Type B pancreatic cell (in vitro differentiated cells): ENCODE measurements at regions not wholly inside any gene's neighbourhood (a gene's known extent, or its start where the extent isn't known, plus 50 kb on each side); places are given as distances from the start of the nearest gene placed in this dataset.

ENCODE experiments used
- DNase-seq: peaks from one replicate; pipeline ENCODE4 v3.0.0; 2021; ENCODE audit warnings: mixed read lengths; ENCODE audit not compliant: unreplicated experiment; ENCODE audit errors: extremely low spot score
- H3K27ac Mint-ChIP-seq: 2 replicates; pipeline ENCODE4 v1.8.0; 2021; ENCODE audit warnings: mild to moderate bottlenecking, mixed read lengths
- H3K27me3 Mint-ChIP-seq: 2 replicates; pipeline ENCODE4 v1.8.0; 2021; ENCODE audit warnings: mixed read lengths
- H3K36me3 Mint-ChIP-seq: 2 replicates; pipeline ENCODE4 v1.8.0; 2021; ENCODE audit warnings: mixed read lengths
- H3K4me1 Mint-ChIP-seq: one replicate; pipeline ENCODE4 v1.8.0; 2021; ENCODE audit warnings: mixed read lengths; ENCODE audit not compliant: unreplicated experiment
- H3K4me3 Mint-ChIP-seq: 2 replicates; pipeline ENCODE4 v1.8.0; 2021; ENCODE audit warnings: mild to moderate bottlenecking, mixed read lengths
- H3K9me3 Mint-ChIP-seq: 2 replicates; pipeline ENCODE4 v1.8.0; 2021; ENCODE audit warnings: mixed read lengths
- TF ChIP-seq, protein P1 (sequence below): fragments of 200-600 bp; sonication (generic); conservative IDR thresholded peaks from 2 replicates; pipeline ENCODE4 v1.5.0; 2021; ENCODE audit warnings: antibody characterized with exemption, mild to moderate bottlenecking

DNA sequence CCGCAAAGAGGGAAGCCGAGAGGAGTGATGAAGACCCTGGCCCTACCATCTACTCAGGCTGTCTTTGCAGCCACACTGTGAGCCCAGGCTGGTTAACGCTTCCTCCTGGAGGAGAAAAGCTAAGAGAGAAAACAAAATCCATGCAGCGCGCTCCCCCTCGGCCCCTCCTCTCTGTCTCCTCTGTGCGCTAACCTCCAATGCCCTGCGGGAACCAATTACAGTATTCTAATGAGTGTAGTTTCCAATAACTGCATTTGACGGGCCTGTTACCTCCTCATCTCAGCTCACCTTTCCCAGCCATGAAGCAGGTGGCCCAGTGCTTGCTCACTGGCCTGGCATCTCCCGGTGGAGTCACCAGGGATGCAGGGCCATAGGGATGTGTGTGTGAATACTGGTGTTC, 565.5 kb downstream of the EBF1 start:
- Mint-ChIP-seq H3K27me3 (peaks cover 34% of the 10 kb centered on the region), H3K4me1 (peaks cover 19% of the 10 kb centered on the region), H3K27ac (no peak overlapping the region), H3K9me3 (peaks cover 3% of the 10 kb centered on the region), H3K36me3 (no peaks in the 10 kb centered on the region), H3K4me3 (no peak overlapping the region)
- DNase-seq, result no peak
- TF ChIP-seq, protein P1, sequence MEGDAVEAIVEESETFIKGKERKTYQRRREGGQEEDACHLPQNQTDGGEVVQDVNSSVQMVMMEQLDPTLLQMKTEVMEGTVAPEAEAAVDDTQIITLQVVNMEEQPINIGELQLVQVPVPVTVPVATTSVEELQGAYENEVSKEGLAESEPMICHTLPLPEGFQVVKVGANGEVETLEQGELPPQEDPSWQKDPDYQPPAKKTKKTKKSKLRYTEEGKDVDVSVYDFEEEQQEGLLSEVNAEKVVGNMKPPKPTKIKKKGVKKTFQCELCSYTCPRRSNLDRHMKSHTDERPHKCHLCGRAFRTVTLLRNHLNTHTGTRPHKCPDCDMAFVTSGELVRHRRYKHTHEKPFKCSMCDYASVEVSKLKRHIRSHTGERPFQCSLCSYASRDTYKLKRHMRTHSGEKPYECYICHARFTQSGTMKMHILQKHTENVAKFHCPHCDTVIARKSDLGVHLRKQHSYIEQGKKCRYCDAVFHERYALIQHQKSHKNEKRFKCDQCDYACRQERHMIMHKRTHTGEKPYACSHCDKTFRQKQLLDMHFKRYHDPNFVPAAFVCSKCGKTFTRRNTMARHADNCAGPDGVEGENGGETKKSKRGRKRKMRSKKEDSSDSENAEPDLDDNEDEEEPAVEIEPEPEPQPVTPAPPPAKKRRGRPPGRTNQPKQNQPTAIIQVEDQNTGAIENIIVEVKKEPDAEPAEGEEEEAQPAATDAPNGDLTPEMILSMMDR, result no peak

DNA sequence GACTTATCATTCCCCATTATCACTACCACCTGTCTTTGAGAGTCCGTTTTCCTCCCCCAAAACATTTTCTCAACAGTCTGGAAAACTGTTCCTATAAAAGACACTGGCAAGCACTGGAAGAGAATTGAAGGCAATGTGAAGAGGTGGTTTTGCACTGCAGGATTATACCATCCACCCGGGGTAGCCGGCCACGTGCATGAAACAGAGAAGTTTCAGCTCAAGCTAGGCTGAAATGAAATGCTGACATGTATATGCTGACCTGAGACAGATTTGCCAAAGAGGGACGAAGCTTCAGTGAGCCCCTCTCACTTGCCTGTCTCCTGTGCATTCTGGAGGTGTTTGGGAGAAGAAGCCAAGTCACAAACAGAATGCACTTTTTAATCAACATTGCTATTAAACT, 567.0 kb downstream of the EBF1 start:
- Mint-ChIP-seq H3K27me3 (peaks cover 32% of the 10 kb centered on the region), H3K4me1 (peaks cover 17% of the 10 kb centered on the region), H3K27ac (no peak overlapping the region), H3K36me3 (no peaks in the 10 kb centered on the region), H3K4me3 (no peak overlapping the region), H3K9me3 (peaks cover 3% of the 10 kb centered on the region)
- DNase-seq, result no peak
- TF ChIP-seq, protein P1, result no peak

DNA sequence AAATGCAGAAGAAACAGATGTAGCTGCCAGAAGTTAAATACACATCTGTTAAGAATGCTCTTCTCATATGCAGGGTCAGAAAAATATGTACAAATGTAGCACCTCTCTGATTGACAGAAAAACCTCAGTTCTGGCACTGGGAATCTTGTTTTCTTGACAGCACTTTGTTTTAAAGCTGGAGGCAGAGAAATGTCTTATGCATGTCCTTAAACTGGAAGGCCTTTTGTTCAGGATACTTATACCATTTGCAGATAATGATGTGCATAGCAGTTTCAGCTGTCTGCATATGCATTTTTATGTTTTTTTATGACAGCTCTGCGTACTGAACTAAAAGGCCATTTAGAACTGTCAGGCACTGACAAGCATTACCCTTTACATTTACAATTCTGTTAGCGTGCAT, 567.9 kb downstream of the EBF1 start:
- TF ChIP-seq, protein P1, result no peak
- no peaks in the 10 kb centered on the region for H3K36me3 Mint-ChIP-seq
- H3K9me3 Mint-ChIP-seq, result peaks cover 3% of the 10 kb centered on the region
- no peak overlapping the region for H3K27ac Mint-ChIP-seq
- H3K27me3 Mint-ChIP-seq, result peaks cover 29% of the 10 kb centered on the region
- no peak overlapping the region for H3K4me3 Mint-ChIP-seq
- DNase-seq, result no peak
- H3K4me1 Mint-ChIP-seq, result peaks cover 17% of the 10 kb centered on the region

DNA sequence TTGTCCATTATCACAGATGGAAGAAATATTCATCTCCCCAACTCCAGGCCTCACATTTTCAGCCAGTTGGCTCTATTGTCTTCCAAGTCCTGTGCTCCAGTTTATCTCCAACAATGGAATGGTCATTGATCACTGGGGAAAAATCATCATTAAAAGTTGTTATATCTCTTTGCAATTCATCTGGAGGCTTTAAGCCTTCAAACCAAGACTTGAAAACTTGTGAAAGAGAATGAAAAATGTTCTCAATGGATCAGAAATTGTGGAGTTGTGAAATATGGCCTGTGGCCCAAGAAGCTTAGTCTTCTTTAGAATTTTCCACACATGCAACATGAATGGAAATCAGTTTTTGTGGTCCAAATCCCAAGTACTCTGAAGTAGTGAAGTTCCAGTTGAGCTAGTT, 569.6 kb downstream of the EBF1 start:
- Mint-ChIP-seq H3K9me3 (peaks cover 3% of the 10 kb centered on the region), H3K4me1 (peaks cover 17% of the 10 kb centered on the region), H3K27ac (no peak overlapping the region), H3K36me3 (no peaks in the 10 kb centered on the region), H3K27me3 (peaks cover 18% of the 10 kb centered on the region), H3K4me3 (no peak overlapping the region)
- no peak for DNase-seq
- TF ChIP-seq, protein P1, result no peak

DNA sequence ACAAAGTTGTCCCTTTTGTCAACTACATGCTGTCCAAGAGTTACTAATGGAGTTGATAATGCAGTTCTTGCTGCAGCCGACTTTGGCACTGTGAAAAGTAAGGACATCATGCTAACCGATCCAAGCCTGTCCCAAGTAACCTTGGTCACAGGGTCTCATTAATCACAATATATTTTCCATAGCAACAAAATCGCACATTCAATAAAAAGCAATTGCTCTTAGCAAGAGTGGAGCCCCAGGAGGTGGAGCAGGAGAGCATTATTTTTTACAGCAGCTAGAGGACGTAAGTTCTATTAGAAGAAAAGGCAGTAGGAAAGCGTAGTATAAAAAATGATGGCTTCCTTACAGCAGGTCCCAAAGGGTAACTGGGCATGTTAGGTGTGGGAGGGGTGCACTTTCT, 570.3 kb downstream of the EBF1 start:
- Mint-ChIP-seq H3K27ac (no peak overlapping the region), H3K4me1 (peaks cover 18% of the 10 kb centered on the region), H3K4me3 (no peak overlapping the region), H3K27me3 (peaks cover 14% of the 10 kb centered on the region), H3K9me3 (peaks cover 3% of the 10 kb centered on the region), H3K36me3 (no peaks in the 10 kb centered on the region)
- TF ChIP-seq, protein P1, result no peak
- no peak for DNase-seq

DNA sequence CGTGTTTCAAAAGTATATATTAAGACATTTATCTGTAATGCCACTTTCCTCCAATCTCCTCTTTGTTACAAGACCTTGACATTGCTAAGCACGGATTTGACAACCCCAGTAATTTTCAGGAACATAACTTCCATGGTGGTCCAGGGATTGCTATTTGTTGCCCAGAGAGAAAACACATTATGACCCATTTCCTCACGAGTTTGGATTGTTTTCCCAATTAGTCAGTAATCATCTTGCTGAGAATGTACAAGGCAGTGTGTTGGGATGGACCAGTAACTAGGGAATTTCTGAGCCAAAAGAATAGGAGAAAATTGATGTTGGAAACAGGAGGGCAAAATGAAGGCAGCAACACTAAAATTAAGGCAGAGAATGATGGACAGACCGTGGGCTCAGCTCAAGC, 574.1 kb downstream of the EBF1 start:
- no peak overlapping the region for H3K27ac Mint-ChIP-seq

More for the DNA sequence above, 574.1 kb downstream of the EBF1 start:
- Mint-ChIP-seq H3K4me3 (no peak overlapping the region), H3K4me1 (peaks cover 14% of the 10 kb centered on the region), H3K36me3 (no peaks in the 10 kb centered on the region), H3K27me3 (peaks cover 3% of the 10 kb centered on the region), H3K9me3 (peaks cover 3% of the 10 kb centered on the region)
- TF ChIP-seq, protein P1, result no peak
- no peak for DNase-seq
